SK-N-SH (cell line): ENCODE measurements at regions not wholly inside any gene's neighbourhood (a gene's known extent, or its start where the extent isn't known, plus 50 kb on each side); places are given as distances from the start of the nearest gene placed in this dataset.

Source experiments
- CTCF ChIA-PET: fragments of 300-600, 350-600 bp; formaldehyde crosslinking; extraction: SDS; loops from one replicate; lab custom pipeline; 2021; lab: Yijun Ruan, JAX
- POLR2A ChIA-PET: fragments of 350-600 bp; sonication (Branson Sonifier 250); formaldehyde crosslinking; extraction: SDS; loops from one replicate; lab custom pipeline; 2020; ENCODE audit warnings: antibody characterized with exemption, inconsistent platforms; lab: Yijun Ruan, JAX
- DNase-seq: peaks from one replicate; pipeline ENCODE4 v3.0.0; 2012
- H2AFZ ChIP-seq: fragments of 200-600 bp; sonication (generic); 2 replicates; pipeline ENCODE4 v1.8.1; 2016; ENCODE audit warnings: antibody characterized with exemption, mild to moderate bottlenecking, low read depth
- H3F3A ChIP-seq: fragments of 200-600 bp; sonication (generic); replicated peaks from 2 replicates; pipeline ENCODE3; 2016; ENCODE audit warnings: antibody characterized with exemption, mild to moderate bottlenecking; ENCODE audit not compliant: insufficient read depth
- H3K27ac ChIP-seq, 2 experiments: fragments of 200-500 bp in 1 of 2; fragments of 200-600 bp in 1 of 2; sonication (Bioruptor generic) in 1 of 2; sonication (generic), shearing (Covaris generic) in 1 of 2; 2 replicates each; pipeline versions ENCODE4 v1.5.1 to v1.6.1; 2014 to 2016; ENCODE audit warnings: low read depth in 2 of 2, inconsistent platforms in 1 of 2, low read length in 1 of 2, mild to moderate bottlenecking in 1 of 2, mixed read lengths in 1 of 2
- H3K27me3 ChIP-seq: fragments of 200-600 bp; sonication (generic), shearing (Covaris generic); 2 replicates; pipeline ENCODE4 v1.6.1; 2016; ENCODE audit warnings: mixed run types; ENCODE audit not compliant: insufficient read depth
- H3K36me3 ChIP-seq, 2 experiments: fragments of 200-500 bp in 1 of 2; fragments of 200-600 bp in 1 of 2; sonication (Bioruptor generic) in 1 of 2; sonication (generic) in 1 of 2; replicated peaks in 1 of 2; 2 replicates each; pipeline versions ENCODE3 to v1.5.1; 2014 to 2016; ENCODE audit warnings: low read length in 1 of 2, mild to moderate bottlenecking in 1 of 2; ENCODE audit not compliant: insufficient read depth in 2 of 2, control insufficient read depth in 1 of 2
- H3K4me1 ChIP-seq, 2 experiments: fragments of 200-500 bp in 1 of 2; fragments of 200-600 bp in 1 of 2; sonication (Bioruptor generic) in 1 of 2; sonication (generic), shearing (Covaris generic) in 1 of 2; 2 replicates each; pipeline versions ENCODE4 v1.5.1 to v1.6.1; 2014 to 2016; ENCODE audit warnings: low read depth in 1 of 2, low read length in 1 of 2, mixed run types in 1 of 2; ENCODE audit not compliant: insufficient read depth in 2 of 2, control insufficient read depth in 1 of 2
- H3K4me2 ChIP-seq: fragments of 200-600 bp; sonication (generic), shearing (Covaris generic); 2 replicates; pipeline ENCODE4 v1.6.1; 2017; ENCODE audit warnings: mixed run types
- H3K4me3 ChIP-seq, 2 experiments: fragments of 200-500 bp in 1 of 2; fragments of 200-600 bp in 1 of 2; sonication (Bioruptor generic) in 1 of 2; sonication (generic), shearing (Covaris generic) in 1 of 2; 2 replicates each; pipeline versions ENCODE4 v1.5.1 to v1.8.1; 2014 to 2016; ENCODE audit warnings: low read depth in 2 of 2, inconsistent platforms in 1 of 2, low read length in 1 of 2, mild to moderate bottlenecking in 1 of 2, mixed read lengths in 1 of 2, moderate library complexity in 1 of 2
- H3K79me2 ChIP-seq: fragments of 200-600 bp; sonication (generic); 2 replicates; pipeline ENCODE4 v1.8.1; 2017; ENCODE audit warnings: mild to moderate bottlenecking; ENCODE audit not compliant: insufficient read depth
- H3K9ac ChIP-seq: fragments of 200-600 bp; sonication (generic); 2 replicates; pipeline ENCODE4 v1.6.1; 2017; ENCODE audit warnings: mixed run types
- H3K9me2 ChIP-seq: fragments of 200-600 bp; sonication (generic); 2 replicates; pipeline ENCODE4 v1.6.1; 2017; ENCODE audit warnings: mixed run types
- H3K9me3 ChIP-seq: fragments of 200-600 bp; sonication (generic); 2 replicates; pipeline ENCODE4 v1.6.1; 2017; ENCODE audit warnings: mixed run types, mild to moderate bottlenecking, moderate library complexity
- H4K20me1 ChIP-seq: fragments of 200-600 bp; sonication (generic); 2 replicates; pipeline ENCODE4 v1.6.1; 2017; ENCODE audit warnings: mild to moderate bottlenecking, mixed run types; ENCODE audit not compliant: insufficient read depth
- CHD2 ChIP-seq: fragments of 150-350 bp; IDR thresholded peaks from 2 replicates; pipeline ENCODE4 v1.6.1; 2018; ENCODE audit warnings: low read length; ENCODE audit not compliant: partially characterized antibody
- ELF1 ChIP-seq: IDR thresholded peaks from 2 replicates; pipeline ENCODE4 v1.4.0; 2012
- EZH2phosphoT487 ChIP-seq: fragments of 200-600 bp; sonication (generic); IDR thresholded peaks from 2 replicates; pipeline ENCODE4 v1.6.1; 2017; ENCODE audit warnings: low read depth, mixed run types, mild to moderate bottlenecking, antibody characterized with exemption, moderate library complexity, borderline replicate concordance
- FOSL2 ChIP-seq: IDR thresholded peaks from 2 replicates; pipeline ENCODE4 v1.4.0; 2012; ENCODE audit warnings: low read depth, mild to moderate bottlenecking, moderate library complexity, borderline replicate concordance
- FOXJ3 ChIP-seq: sonication (generic); formaldehyde crosslinking; IDR thresholded peaks from 2 replicates; pipeline ENCODE4 v1.5.1; 2020; ENCODE audit warnings: mild to moderate bottlenecking, missing genetic modification reagents
- GABPA ChIP-seq: IDR thresholded peaks from 2 replicates; pipeline ENCODE4 v1.4.0; 2012; ENCODE audit warnings: low read depth, mild to moderate bottlenecking
- GATA2 ChIP-seq: sonication (generic); formaldehyde crosslinking; IDR thresholded peaks from 2 replicates; pipeline ENCODE4 v1.5.0; 2020; ENCODE audit warnings: mild to moderate bottlenecking, missing genetic modification reagents
- MEF2A ChIP-seq: IDR thresholded peaks from 2 replicates; pipeline ENCODE4 v1.4.0; 2012; ENCODE audit warnings: low read depth, borderline replicate concordance
- MXI1 ChIP-seq: IDR thresholded peaks from 2 replicates; pipeline ENCODE4 v1.6.1; 2012; ENCODE audit warnings: mild to moderate bottlenecking, low read depth, low read length, improper control_type of control experiment
- NFIC ChIP-seq: IDR thresholded peaks from 2 replicates; pipeline ENCODE4 v1.4.0; 2012; ENCODE audit warnings: borderline replicate concordance
- NRF1 ChIP-seq: IDR thresholded peaks from 2 replicates; pipeline ENCODE4 v1.6.1; 2012; ENCODE audit warnings: low read depth, mild to moderate bottlenecking, low read length
- RAD21 ChIP-seq: IDR thresholded peaks from 2 replicates; pipeline ENCODE4 v1.6.1; 2012; ENCODE audit warnings: mild to moderate bottlenecking, low read length
- RXRA ChIP-seq: IDR thresholded peaks from 2 replicates; pipeline ENCODE4 v1.4.0; 2012; ENCODE audit warnings: low read depth, mild to moderate bottlenecking, borderline replicate concordance
- SMC3 ChIP-seq: IDR thresholded peaks from 2 replicates; pipeline ENCODE4 v1.6.1; 2012; ENCODE audit warnings: low read depth, low read length, improper control_type of control experiment
- WGBS: methylation state at CpG from one replicate; pipeline ENCODE4 v1.1.6; 2017; ENCODE audit warnings: low lambda C conversion rate; 5-methylcytosine and 5-hydroxymethylcytosine counted together
- TF ChIP-seq, protein P1 (sequence below): IDR thresholded peaks from 2 replicates; pipeline ENCODE4 v1.4.0; 2012; ENCODE audit warnings: low read depth, borderline replicate concordance
- TF ChIP-seq, protein P2 (sequence below): IDR thresholded peaks from 2 replicates; pipeline ENCODE4 v1.4.0; 2012; ENCODE audit warnings: low read depth
- TF ChIP-seq, protein P3 (sequence below): IDR thresholded peaks from 2 replicates; pipeline ENCODE4; 2012
- TF ChIP-seq, protein P4 (sequence below): fragments of 150-350 bp; IDR thresholded peaks from 2 replicates; pipeline ENCODE4 v1.6.1; 2016; ENCODE audit warnings: mild to moderate bottlenecking, low read depth, low read length
- TF ChIP-seq, protein P5 (sequence below): IDR thresholded peaks from 2 replicates; pipeline ENCODE4 v1.6.1; 2012; ENCODE audit warnings: mild to moderate bottlenecking, low read depth, low read length, moderate library complexity

DNA sequence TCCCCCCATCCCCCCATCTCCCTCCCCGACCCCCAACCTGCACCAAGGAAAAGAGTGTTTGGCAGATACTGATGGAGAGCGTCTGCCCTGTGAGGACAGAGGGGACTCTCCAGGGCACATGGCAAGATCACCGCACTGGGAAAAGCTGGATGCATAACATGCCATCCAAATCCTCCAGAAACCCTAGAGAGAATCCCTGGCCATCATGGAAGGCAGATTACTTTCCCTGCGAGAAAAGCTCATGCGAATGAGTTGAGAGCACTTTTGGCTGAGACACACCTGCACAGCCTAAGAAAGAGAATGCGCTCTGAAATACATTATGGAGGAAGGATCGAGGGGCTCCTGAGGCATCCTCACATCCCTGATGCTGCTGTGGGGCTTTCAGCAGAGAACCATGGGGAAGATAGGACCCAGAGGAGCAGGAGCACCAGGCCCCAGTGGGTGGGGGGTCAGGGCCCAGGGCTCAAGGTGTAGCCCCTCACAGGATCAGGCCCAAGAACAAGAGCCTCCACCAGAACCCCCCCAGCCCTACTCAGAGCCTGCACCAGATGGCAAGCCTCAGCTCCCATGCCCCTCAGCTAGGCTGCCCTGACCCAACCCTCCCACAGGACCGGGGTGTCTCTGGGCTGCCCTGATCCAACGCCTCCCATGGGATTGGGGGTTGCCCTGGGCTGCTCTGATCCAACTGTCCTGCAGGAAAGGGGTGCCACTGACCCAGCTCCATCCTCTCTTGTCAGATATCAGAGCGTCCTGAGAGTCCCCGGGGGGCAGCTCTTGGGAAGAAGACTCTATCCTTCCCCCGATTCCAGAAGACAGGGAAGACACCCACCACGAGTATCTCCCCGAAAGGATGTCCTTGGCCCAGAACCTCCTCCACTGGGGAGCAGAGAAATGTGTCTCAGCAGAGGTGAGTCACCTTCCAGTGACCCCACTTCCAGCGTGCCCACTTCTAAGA lies 153.4 kb downstream of the NDUFA10 start:
- no peak overlapping the region for H3K4me3 ChIP-seq
- H3K9me3 ChIP-seq = no peaks in the 10 kb centered on the region
- DNase-seq = no peak
- ChIA-PET POLR2A (no interaction called here), CTCF (no interaction called here)
- no peak overlapping the region for H3K4me2 ChIP-seq
- TF ChIP-seq MEF2A = no peak
- TF ChIP-seq, protein P1, sequence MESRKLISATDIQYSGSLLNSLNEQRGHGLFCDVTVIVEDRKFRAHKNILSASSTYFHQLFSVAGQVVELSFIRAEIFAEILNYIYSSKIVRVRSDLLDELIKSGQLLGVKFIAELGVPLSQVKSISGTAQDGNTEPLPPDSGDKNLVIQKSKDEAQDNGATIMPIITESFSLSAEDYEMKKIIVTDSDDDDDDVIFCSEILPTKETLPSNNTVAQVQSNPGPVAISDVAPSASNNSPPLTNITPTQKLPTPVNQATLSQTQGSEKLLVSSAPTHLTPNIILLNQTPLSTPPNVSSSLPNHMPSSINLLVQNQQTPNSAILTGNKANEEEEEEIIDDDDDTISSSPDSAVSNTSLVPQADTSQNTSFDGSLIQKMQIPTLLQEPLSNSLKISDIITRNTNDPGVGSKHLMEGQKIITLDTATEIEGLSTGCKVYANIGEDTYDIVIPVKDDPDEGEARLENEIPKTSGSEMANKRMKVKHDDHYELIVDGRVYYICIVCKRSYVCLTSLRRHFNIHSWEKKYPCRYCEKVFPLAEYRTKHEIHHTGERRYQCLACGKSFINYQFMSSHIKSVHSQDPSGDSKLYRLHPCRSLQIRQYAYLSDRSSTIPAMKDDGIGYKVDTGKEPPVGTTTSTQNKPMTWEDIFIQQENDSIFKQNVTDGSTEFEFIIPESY = no peak
- no peak for TF ChIP-seq FOSL2
- TF ChIP-seq MXI1 = no peak
- TF ChIP-seq CHD2 = no peak
- no peak for TF ChIP-seq GATA2
- no peak for TF ChIP-seq SMC3
- TF ChIP-seq, protein P2, sequence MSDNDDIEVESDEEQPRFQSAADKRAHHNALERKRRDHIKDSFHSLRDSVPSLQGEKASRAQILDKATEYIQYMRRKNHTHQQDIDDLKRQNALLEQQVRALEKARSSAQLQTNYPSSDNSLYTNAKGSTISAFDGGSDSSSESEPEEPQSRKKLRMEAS = no peak
- no peak for TF ChIP-seq RXRA
- no peak for TF ChIP-seq EZH2phosphoT487
- TF ChIP-seq GABPA = no peak
- TF ChIP-seq NFIC = no peak
- no peak for TF ChIP-seq FOXJ3 (CRISPR knock-in tag)
- TF ChIP-seq, protein P3, sequence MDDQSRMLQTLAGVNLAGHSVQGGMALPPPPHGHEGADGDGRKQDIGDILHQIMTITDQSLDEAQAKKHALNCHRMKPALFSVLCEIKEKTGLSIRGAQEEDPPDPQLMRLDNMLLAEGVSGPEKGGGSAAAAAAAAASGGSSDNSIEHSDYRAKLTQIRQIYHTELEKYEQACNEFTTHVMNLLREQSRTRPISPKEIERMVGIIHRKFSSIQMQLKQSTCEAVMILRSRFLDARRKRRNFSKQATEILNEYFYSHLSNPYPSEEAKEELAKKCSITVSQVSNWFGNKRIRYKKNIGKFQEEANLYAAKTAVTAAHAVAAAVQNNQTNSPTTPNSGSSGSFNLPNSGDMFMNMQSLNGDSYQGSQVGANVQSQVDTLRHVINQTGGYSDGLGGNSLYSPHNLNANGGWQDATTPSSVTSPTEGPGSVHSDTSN = no peak
- H3K36me3 ChIP-seq = no peaks in the 10 kb centered on the region
- H2AFZ ChIP-seq = no peak overlapping the region
- H3K79me2 ChIP-seq = no peaks in the 10 kb centered on the region
- H3K9me2 ChIP-seq = no peaks in the 10 kb centered on the region
- H4K20me1 ChIP-seq = no peaks in the 10 kb centered on the region
- no peak overlapping the region for H3K9ac ChIP-seq
- H3K4me1 ChIP-seq = no peaks in the 10 kb centered on the region
- H3K27me3 ChIP-seq = no peaks in the 10 kb centered on the region
- no peak overlapping the region for H3K27ac ChIP-seq
- WGBS = 43% methylated on average over 15 of the region's 15 CpGs
- peaks cover 5% of the 10 kb centered on the region for H3F3A ChIP-seq

DNA sequence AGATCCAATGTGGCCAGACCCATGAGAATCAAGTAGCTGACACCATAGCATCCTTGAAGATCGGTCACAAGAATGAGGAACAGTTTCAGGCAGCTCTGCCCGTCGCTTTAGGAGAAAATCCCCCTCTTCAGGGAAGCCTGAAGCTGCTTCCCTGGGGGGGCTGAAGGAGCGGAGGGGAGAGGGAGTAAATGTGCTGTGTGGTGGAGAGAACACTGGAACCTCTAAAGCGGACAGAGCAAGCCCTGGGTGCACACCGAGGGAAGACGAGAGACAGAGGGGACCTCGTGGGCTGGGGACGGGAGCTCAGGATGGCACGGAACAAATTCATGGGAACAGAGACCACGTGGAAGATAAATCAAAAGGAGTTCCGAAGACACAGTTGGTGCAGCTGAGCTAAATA lies 154.3 kb downstream of the NDUFA10 start:
- Histone ChIP-seq H4K20me1 (no peaks in the 10 kb centered on the region), H3K79me2 (no peaks in the 10 kb centered on the region), H3K4me1 (no peaks in the 10 kb centered on the region), H3K27ac (no peak overlapping the region), H3K9ac (no peak overlapping the region), H3K36me3 (no peaks in the 10 kb centered on the region), H3F3A (peaks cover 14% of the 10 kb centered on the region), H2AFZ (no peak overlapping the region), H3K4me2 (no peak overlapping the region), H3K27me3 (no peaks in the 10 kb centered on the region), H3K9me2 (no peaks in the 10 kb centered on the region), H3K9me3 (no peaks in the 10 kb centered on the region; the same call in 1 of the 2 replicates), H3K4me3 (no peak overlapping the region)
- WGBS = 56% methylated on average over 12 of the region's 12 CpGs
- DNase-seq = no peak
- ChIA-PET CTCF (interaction anchor here (0.7 kb wide), 1 partner anchor 8 kb away, joined by 3 read pairs; no protein-coding TSS in a partner anchor), POLR2A (no interaction called here)
- TF ChIP-seq MXI1 (no peak), ELF1 (no peak), RXRA (no peak), NRF1 (no peak), CHD2 (no peak), FOSL2 (no peak), RAD21 (no peak)
- TF ChIP-seq, protein P4, sequence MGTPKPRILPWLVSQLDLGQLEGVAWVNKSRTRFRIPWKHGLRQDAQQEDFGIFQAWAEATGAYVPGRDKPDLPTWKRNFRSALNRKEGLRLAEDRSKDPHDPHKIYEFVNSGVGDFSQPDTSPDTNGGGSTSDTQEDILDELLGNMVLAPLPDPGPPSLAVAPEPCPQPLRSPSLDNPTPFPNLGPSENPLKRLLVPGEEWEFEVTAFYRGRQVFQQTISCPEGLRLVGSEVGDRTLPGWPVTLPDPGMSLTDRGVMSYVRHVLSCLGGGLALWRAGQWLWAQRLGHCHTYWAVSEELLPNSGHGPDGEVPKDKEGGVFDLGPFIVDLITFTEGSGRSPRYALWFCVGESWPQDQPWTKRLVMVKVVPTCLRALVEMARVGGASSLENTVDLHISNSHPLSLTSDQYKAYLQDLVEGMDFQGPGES = no peak
- TF ChIP-seq, protein P5, sequence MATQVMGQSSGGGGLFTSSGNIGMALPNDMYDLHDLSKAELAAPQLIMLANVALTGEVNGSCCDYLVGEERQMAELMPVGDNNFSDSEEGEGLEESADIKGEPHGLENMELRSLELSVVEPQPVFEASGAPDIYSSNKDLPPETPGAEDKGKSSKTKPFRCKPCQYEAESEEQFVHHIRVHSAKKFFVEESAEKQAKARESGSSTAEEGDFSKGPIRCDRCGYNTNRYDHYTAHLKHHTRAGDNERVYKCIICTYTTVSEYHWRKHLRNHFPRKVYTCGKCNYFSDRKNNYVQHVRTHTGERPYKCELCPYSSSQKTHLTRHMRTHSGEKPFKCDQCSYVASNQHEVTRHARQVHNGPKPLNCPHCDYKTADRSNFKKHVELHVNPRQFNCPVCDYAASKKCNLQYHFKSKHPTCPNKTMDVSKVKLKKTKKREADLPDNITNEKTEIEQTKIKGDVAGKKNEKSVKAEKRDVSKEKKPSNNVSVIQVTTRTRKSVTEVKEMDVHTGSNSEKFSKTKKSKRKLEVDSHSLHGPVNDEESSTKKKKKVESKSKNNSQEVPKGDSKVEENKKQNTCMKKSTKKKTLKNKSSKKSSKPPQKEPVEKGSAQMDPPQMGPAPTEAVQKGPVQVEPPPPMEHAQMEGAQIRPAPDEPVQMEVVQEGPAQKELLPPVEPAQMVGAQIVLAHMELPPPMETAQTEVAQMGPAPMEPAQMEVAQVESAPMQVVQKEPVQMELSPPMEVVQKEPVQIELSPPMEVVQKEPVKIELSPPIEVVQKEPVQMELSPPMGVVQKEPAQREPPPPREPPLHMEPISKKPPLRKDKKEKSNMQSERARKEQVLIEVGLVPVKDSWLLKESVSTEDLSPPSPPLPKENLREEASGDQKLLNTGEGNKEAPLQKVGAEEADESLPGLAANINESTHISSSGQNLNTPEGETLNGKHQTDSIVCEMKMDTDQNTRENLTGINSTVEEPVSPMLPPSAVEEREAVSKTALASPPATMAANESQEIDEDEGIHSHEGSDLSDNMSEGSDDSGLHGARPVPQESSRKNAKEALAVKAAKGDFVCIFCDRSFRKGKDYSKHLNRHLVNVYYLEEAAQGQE = no peak
